ENCODE measurements at regions not wholly inside any gene's neighbourhood (a gene's known extent, or its start where the extent isn't known, plus 50 kb on each side); places are given as distances from the start of the nearest gene placed in this dataset.

GRCh38 chrX:121102101-121102500 is 54.7 kb downstream of the GLUD2 start:
- DNase-seq (ENCODE audit: low spot score), result no peak

- DNase-seq (ENCODE audit: low spot score), result no peak
Measured at GRCh38 chrX:121103381-121103780, 56.0 kb downstream of the GLUD2 start.

- no peak for DNase-seq (ENCODE audit: low spot score)
Measured at GRCh38 chrX:121106484-121107235, 59.2 kb downstream of the GLUD2 start.

GRCh38 chrX:121109986-121110385 is 62.6 kb downstream of the GLUD2 start:
- DNase-seq (ENCODE audit: low spot score), result no peak

- no peak for DNase-seq (ENCODE audit: low spot score)
Measured at GRCh38 chrX:121110536-121110935, 63.1 kb downstream of the GLUD2 start.

- DNase-seq (ENCODE audit: low spot score), result no peak
Measured at GRCh38 chrX:121114691-121115090, 67.3 kb downstream of the GLUD2 start.

- no peak for DNase-seq (ENCODE audit: low spot score)
Measured at GRCh38 chrX:121120690-121121605, 73.5 kb downstream of the GLUD2 start.

GRCh38 chrX:121122332-121122731 is 74.9 kb downstream of the GLUD2 start:
- no peak for DNase-seq (ENCODE audit: low spot score)

GRCh38 chrX:121128925-121129877 is 81.8 kb downstream of the GLUD2 start:
- DNase-seq (ENCODE audit: low spot score), result no peak

- no peak for DNase-seq (ENCODE audit: low spot score)
Measured at GRCh38 chrX:121132675-121133074, 85.3 kb downstream of the GLUD2 start.

GRCh38 chrX:121135488-121136207 is 88.2 kb downstream of the GLUD2 start:
- no peak for DNase-seq (ENCODE audit: low spot score)

GRCh38 chrX:121146059-121146628 is 98.7 kb downstream of the GLUD2 start:
- no peak for DNase-seq (ENCODE audit: low spot score)

GRCh38 chrX:121150217-121150616 is 102.8 kb downstream of the GLUD2 start:
- no peak for DNase-seq (ENCODE audit: low spot score)

- DNase-seq (ENCODE audit: low spot score), result no peak
Measured at GRCh38 chrX:121151293-121151692, 103.9 kb downstream of the GLUD2 start.

- no peak for DNase-seq (ENCODE audit: low spot score)
Measured at GRCh38 chrX:121154858-121155404, 107.5 kb downstream of the GLUD2 start.

GRCh38 chrX:121160987-121161386 is 113.6 kb downstream of the GLUD2 start:
- DNase-seq (ENCODE audit: low spot score), result no peak

- no peak for DNase-seq (ENCODE audit: low spot score)
Measured at GRCh38 chrX:121161501-121161933, 114.1 kb downstream of the GLUD2 start.

- no peak for DNase-seq (ENCODE audit: low spot score)
Measured at GRCh38 chrX:121163443-121163842, 116.0 kb downstream of the GLUD2 start.

- DNase-seq (ENCODE audit: low spot score), result no peak
Measured at GRCh38 chrX:121165930-121166359, 118.5 kb downstream of the GLUD2 start.
